ENCODE measurements at regions not wholly inside any gene's neighbourhood (a gene's known extent, or its start where the extent isn't known, plus 50 kb on each side); places are given as distances from the start of the nearest gene placed in this dataset.
"Not testable (repeated sequence)": the region's sequence is repeated elsewhere in the genome, so short reads cannot be mapped to it uniquely, and the experiment has no call there.

GRCh38 chr17:31605761-31606160, 214.3 kb downstream of the RAB11FIP4 start:
- H3K9me3 Mint-ChIP-seq: no peaks in the 10 kb centered on the region
- POLR2A ChIA-PET: no interaction called here
- ATAC-seq: no peak

DNA sequence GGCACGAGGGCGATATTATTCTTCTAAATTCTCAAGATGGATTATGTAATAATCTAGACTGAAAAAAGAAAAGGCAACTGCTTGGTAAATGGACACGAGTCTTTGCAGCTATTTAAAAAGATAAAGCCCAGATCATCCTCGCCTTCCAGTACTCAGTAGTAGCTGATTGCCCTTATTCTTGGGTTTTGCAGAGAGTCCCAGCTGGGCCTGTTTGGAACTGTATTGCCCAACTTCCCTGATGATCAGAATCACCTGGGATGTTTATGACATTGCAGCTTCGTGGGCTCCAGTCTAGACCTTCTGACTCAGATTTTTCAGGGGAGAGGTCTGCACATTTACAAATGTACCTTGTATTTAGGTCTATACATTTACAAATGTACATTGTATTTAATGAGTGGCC, 213.5 kb downstream of the RAB11FIP4 start:
- Mint-ChIP-seq H3K27ac (no peak overlapping the region), H3K4me3 (no peak overlapping the region), H3K9me3 (peaks cover 0 to 2% (median 0%) of the 10 kb centered on the region in 11 donors), H3K4me1 (no peaks in the 10 kb centered on the region), H3K36me3 (no peaks in the 10 kb centered on the region), H3K27me3 (peaks cover 0 to 5% (median 0%) of the 10 kb centered on the region in 5 donors)
- no peaks in the 10 kb centered on the region for H3K9me3 ChIP-seq (ENCODE audit: control insufficient read depth in 2 of 3, low read length in 3 of 3)
- no peak overlapping the region for H3K27ac ChIP-seq (ENCODE audit: low read depth, low read length)
- ChIA-PET POLR2A (no interaction called here), CTCF (no interaction called here)
- H3K4me1 ChIP-seq (ENCODE audit: control insufficient read depth in 2 of 2, insufficient read depth in 2 of 2, low read length in 2 of 2): no peaks in the 10 kb centered on the region
- ATAC-seq: no peak
- H3K36me3 ChIP-seq (ENCODE audit: control insufficient read depth in 2 of 3, insufficient read depth in 3 of 3, low read length in 3 of 3): no peaks in the 10 kb centered on the region
- intact Hi-C loops (cut with micrococcal nuclease): no loop called here
- DNase-seq: no peak
- no peaks in the 10 kb centered on the region for H3K27me3 ChIP-seq (ENCODE audit: control insufficient read depth in 2 of 2, insufficient read depth in 2 of 2, low read length in 2 of 2)
- no peak overlapping the region for H3K4me3 ChIP-seq (ENCODE audit: low read length)

More at GRCh38 chr17:31605761-31606160, 214.3 kb downstream of the RAB11FIP4 start:
- CTCF ChIA-PET: no interaction called here
- no peaks in the 10 kb centered on the region for H3K27me3 ChIP-seq (ENCODE audit: control insufficient read depth in 2 of 2, insufficient read depth in 2 of 2, low read length in 2 of 2)
- peaks cover 0 to 11% (median 4%) of the 10 kb centered on the region in 5 donors for H3K27me3 Mint-ChIP-seq
- no peaks in the 10 kb centered on the region for H3K9me3 ChIP-seq (ENCODE audit: control insufficient read depth in 2 of 3, low read length in 3 of 3)
- no peak overlapping the region for H3K27ac ChIP-seq (ENCODE audit: low read depth, low read length)
- no peaks in the 10 kb centered on the region for H3K4me1 Mint-ChIP-seq
- H3K4me3 Mint-ChIP-seq: no peak overlapping the region
- DNase-seq: no peak
- no peaks in the 10 kb centered on the region for H3K4me1 ChIP-seq (ENCODE audit: control insufficient read depth in 2 of 2, insufficient read depth in 2 of 2, low read length in 2 of 2)
- no peaks in the 10 kb centered on the region for H3K36me3 Mint-ChIP-seq
- H3K4me3 ChIP-seq (ENCODE audit: low read length): no peak overlapping the region
- H3K27ac Mint-ChIP-seq: no peak overlapping the region
- intact Hi-C loops (cut with micrococcal nuclease): no loop called here
- H3K36me3 ChIP-seq (ENCODE audit: control insufficient read depth in 2 of 3, insufficient read depth in 3 of 3, low read length in 3 of 3): no peaks in the 10 kb centered on the region

GRCh38 chr17:31600144-31600543, 208.7 kb downstream of the RAB11FIP4 start:
- POLR2A ChIA-PET; H3K27ac Mint-ChIP-seq; H3K4me1 Mint-ChIP-seq; H3K9me3 ChIP-seq (ENCODE audit: control insufficient read depth in 2 of 3, low read length in 3 of 3); H3K36me3 ChIP-seq (ENCODE audit: control insufficient read depth in 2 of 3, insufficient read depth in 3 of 3, low read length in 3 of 3); DNase-seq; H3K9me3 Mint-ChIP-seq; H3K27me3 Mint-ChIP-seq; H3K36me3 Mint-ChIP-seq; H3K4me1 ChIP-seq (ENCODE audit: control insufficient read depth in 2 of 2, insufficient read depth in 2 of 2, low read length in 2 of 2); CTCF ChIA-PET; intact Hi-C loops (cut with micrococcal nuclease); H3K4me3 ChIP-seq (ENCODE audit: low read length); ATAC-seq; H3K27me3 ChIP-seq (ENCODE audit: control insufficient read depth in 2 of 2, insufficient read depth in 2 of 2, low read length in 2 of 2); H3K4me3 Mint-ChIP-seq; H3K27ac ChIP-seq (ENCODE audit: low read depth, low read length): not testable (repeated sequence)

DNA sequence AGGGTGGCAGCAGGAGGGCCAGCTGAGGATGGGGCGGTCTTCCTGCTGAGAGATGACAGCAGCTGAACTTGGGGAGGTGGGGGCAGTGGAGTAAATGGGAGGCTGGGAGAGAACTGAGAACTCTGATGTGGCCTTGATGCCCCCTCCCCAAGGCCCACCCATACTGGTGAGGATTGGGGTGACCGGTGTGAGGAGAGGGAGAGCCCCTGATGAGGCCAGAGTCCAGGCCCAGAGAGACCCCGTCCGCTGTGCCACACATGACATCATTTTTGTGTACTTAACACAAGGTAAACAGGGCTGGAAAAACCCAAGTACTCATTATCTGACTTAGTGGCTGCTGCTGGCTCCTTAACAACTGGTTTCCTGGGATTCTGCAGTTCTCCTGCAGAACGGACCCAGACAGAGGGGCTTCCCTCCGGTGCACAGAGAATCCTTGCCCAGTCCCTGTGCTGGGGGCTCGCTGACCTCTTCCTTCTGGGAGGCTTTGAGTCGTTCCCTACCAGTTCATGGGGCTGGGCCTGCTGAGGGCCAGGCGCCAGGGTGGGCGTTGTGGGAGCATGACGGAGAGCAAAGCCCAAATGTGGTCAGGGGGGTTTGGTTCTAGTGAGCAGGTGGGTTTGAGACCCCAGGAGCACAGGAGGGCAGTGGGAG, 207.6 kb downstream of the RAB11FIP4 start:
- Histone ChIP-seq H3K36me3 (ENCODE audit: control insufficient read depth in 2 of 3, insufficient read depth in 3 of 3, low read length in 3 of 3) (no peaks in the 10 kb centered on the region), H3K4me3 (ENCODE audit: low read length) (no peak overlapping the region), H3K27me3 (ENCODE audit: control insufficient read depth in 2 of 2, insufficient read depth in 2 of 2, low read length in 2 of 2) (no peaks in the 10 kb centered on the region), H3K9me3 (ENCODE audit: control insufficient read depth in 2 of 3, low read length in 3 of 3) (no peaks in the 10 kb centered on the region), H3K4me1 (ENCODE audit: control insufficient read depth in 2 of 2, insufficient read depth in 2 of 2, low read length in 2 of 2) (no peaks in the 10 kb centered on the region), H3K27ac (ENCODE audit: low read depth, low read length) (no peak overlapping the region)
- Mint-ChIP-seq H3K4me3 (no peak overlapping the region), H3K36me3 (no peaks in the 10 kb centered on the region), H3K4me1 (peaks cover 0 to 4% (median 0%) of the 10 kb centered on the region in 7 donors), H3K9me3 (peaks cover 0 to 2% (median 0%) of the 10 kb centered on the region in 11 donors), H3K27ac (no peak overlapping the region), H3K27me3 (no peaks in the 10 kb centered on the region)
- no peak for DNase-seq
- CTCF ChIA-PET: no interaction called here
- ATAC-seq: no peak
- intact Hi-C loops (cut with micrococcal nuclease): no loop called here
- POLR2A ChIA-PET: no interaction called here

DNA sequence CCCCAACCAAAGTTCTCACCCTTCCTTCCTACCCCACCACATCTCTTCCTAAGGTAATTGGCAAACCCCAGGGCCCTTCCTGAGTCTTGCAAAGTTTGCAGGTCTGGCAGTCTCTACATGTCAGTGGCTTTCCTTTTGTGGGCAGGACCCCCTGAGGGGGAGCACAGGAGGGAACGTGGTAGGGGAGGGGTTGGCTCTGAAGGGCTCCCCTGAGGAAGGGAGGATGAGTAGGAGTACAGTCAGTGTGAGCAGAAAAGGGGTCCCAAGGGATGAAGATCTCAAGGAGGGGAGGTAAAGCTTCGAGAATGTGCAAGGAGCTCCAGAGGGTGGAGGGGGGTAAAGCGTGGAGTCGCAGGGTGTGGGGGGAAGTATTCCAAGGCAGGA, 206.9 kb downstream of the RAB11FIP4 start:
- no peak overlapping the region for H3K27ac Mint-ChIP-seq

GRCh38 chr17:31597646-31598398, 206.3 kb downstream of the RAB11FIP4 start:
- no peaks in the 10 kb centered on the region for H3K36me3 ChIP-seq (ENCODE audit: control insufficient read depth in 2 of 3, insufficient read depth in 3 of 3, low read length in 3 of 3)
- intact Hi-C loops (cut with micrococcal nuclease): no loop called here

More for the DNA sequence above, 206.9 kb downstream of the RAB11FIP4 start:
- ChIA-PET CTCF (no interaction called here), POLR2A (no interaction called here)
- H3K9me3 ChIP-seq (ENCODE audit: control insufficient read depth in 2 of 3, low read length in 3 of 3): no peaks in the 10 kb centered on the region
- Mint-ChIP-seq H3K36me3 (no peaks in the 10 kb centered on the region), H3K27me3 (no peaks in the 10 kb centered on the region), H3K9me3 (peaks cover 0 to 2% (median 0%) of the 10 kb centered on the region in 11 donors), H3K4me3 (no peak overlapping the region), H3K4me1 (peaks cover 0 to 4% (median 0%) of the 10 kb centered on the region in 7 donors)
- no peak overlapping the region for H3K27ac ChIP-seq (ENCODE audit: low read depth, low read length)
- H3K27me3 ChIP-seq (ENCODE audit: control insufficient read depth in 2 of 2, insufficient read depth in 2 of 2, low read length in 2 of 2): no peaks in the 10 kb centered on the region
- DNase-seq: no peak
- no peaks in the 10 kb centered on the region for H3K36me3 ChIP-seq (ENCODE audit: control insufficient read depth in 2 of 3, insufficient read depth in 3 of 3, low read length in 3 of 3)
- no peak overlapping the region for H3K4me3 ChIP-seq (ENCODE audit: low read length)
- intact Hi-C loops (cut with micrococcal nuclease): no loop called here
- H3K4me1 ChIP-seq (ENCODE audit: control insufficient read depth in 2 of 2, insufficient read depth in 2 of 2, low read length in 2 of 2): no peaks in the 10 kb centered on the region
- ATAC-seq: no peak

More at GRCh38 chr17:31597646-31598398, 206.3 kb downstream of the RAB11FIP4 start:
- Histone ChIP-seq H3K4me3 (ENCODE audit: low read length) (no peak overlapping the region), H3K27ac (ENCODE audit: low read depth, low read length) (no peak overlapping the region), H3K4me1 (ENCODE audit: control insufficient read depth in 2 of 2, insufficient read depth in 2 of 2, low read length in 2 of 2) (no peaks in the 10 kb centered on the region), H3K27me3 (ENCODE audit: control insufficient read depth in 2 of 2, insufficient read depth in 2 of 2, low read length in 2 of 2) (no peaks in the 10 kb centered on the region), H3K9me3 (ENCODE audit: control insufficient read depth in 2 of 3, low read length in 3 of 3) (no peaks in the 10 kb centered on the region)
- Mint-ChIP-seq H3K4me1 (peaks cover 0 to 4% (median 0%) of the 10 kb centered on the region in 7 donors), H3K36me3 (no peaks in the 10 kb centered on the region), H3K27me3 (no peaks in the 10 kb centered on the region), H3K27ac (no peak overlapping the region), H3K4me3 (no peak overlapping the region), H3K9me3 (peaks cover 0 to 2% (median 0%) of the 10 kb centered on the region in 11 donors)
- no peak for ATAC-seq
- DNase-seq: no peak
- CTCF ChIA-PET: no interaction called here
- POLR2A ChIA-PET: no interaction called here

Measured in naive thymus-derived CD4-positive, alpha-beta T cell (primary cell).